ENCODE measurements at regions not wholly inside any gene's neighbourhood (a gene's known extent, or its start where the extent isn't known, plus 50 kb on each side); places are given as distances from the start of the nearest gene placed in this dataset.
"Not testable (repeated sequence)": the region's sequence is repeated elsewhere in the genome, so short reads cannot be mapped to it uniquely, and the experiment has no call there.

- H3K36me3 Mint-ChIP-seq = no peaks in the 10 kb centered on the region
- peaks cover 0 to 4% (median 2%) of the 10 kb centered on the region in 3 donors for H3K27me3 Mint-ChIP-seq (ENCODE audit: low read depth in 3 of 3)
- no peak overlapping the region for H3K27ac Mint-ChIP-seq
- DNase-seq = no peak
- peaks cover 4 to 16% (median 7%) of the 10 kb centered on the region in 6 donors for H3K9me3 Mint-ChIP-seq
- no peak overlapping the region for H3K4me3 Mint-ChIP-seq
- no peaks in the 10 kb centered on the region for H3K4me1 Mint-ChIP-seq
These were observed 352.1 kb upstream of the IRAK1BP1 start for GRCh38 chr6:78515271-78515670.

GRCh38 chr6:78517399-78517798 is 350.0 kb upstream of the IRAK1BP1 start:
- Mint-ChIP-seq H3K4me1 (no peaks in the 10 kb centered on the region), H3K36me3 (no peaks in the 10 kb centered on the region), H3K9me3 (peaks cover 3 to 11% (median 5%) of the 10 kb centered on the region in 6 donors), H3K27ac (no peak overlapping the region), H3K27me3 (ENCODE audit: low read depth in 3 of 3) (peaks cover 0 to 4% (median 0%) of the 10 kb centered on the region in 3 donors), H3K4me3 (no peak overlapping the region)
- no peak for DNase-seq

DNA sequence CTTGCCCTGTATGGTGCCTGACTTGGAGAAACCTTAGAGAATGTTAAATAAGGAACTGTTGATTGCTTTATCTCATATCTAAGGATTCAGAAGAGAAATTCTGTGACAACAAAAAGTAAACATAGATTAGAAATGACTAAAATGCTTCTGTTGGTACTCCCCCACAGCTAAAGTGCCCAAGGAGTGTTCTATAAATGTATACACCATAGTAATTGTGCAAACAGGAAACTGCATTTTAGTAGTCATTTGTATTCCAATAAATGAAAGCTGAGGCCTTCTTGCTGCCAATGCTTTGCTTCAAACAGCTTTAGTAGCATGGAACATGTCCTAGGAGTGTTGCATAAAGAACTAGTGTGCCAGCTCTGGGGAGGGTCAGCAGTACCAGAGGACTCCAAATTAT is 343.7 kb upstream of the IRAK1BP1 start:
- H3K27ac Mint-ChIP-seq = no peak overlapping the region
- H3K27me3 Mint-ChIP-seq (ENCODE audit: low read depth in 3 of 3) = no peaks in the 10 kb centered on the region
- no peaks in the 10 kb centered on the region for H3K4me1 Mint-ChIP-seq
- no peak for DNase-seq
- peaks cover 3 to 21% (median 5%) of the 10 kb centered on the region in 6 donors for H3K9me3 Mint-ChIP-seq
- H3K36me3 Mint-ChIP-seq = no peaks in the 10 kb centered on the region
- no peak overlapping the region for H3K4me3 Mint-ChIP-seq

DNA sequence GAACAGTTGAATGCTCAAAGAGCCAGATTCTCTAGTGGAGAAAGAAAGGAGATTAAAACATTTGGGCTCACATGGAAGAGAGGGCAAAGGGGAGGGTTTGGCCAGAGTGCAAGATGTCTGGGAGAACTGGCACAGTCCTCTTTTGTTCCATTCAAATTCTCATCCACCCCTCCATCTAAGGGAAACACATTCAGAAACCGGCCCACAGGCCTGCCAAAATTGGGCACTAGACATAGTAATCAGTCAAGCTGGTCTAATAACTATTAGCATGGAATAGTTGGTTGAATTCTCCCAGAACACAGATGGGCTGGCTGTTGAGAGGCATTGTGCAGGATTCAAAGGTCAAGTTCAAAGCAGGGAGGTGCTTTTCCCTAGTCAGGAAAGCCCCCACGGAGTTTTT is 341.4 kb upstream of the IRAK1BP1 start:
- no peak overlapping the region for H3K4me3 Mint-ChIP-seq
- no peak for DNase-seq
- no peaks in the 10 kb centered on the region for H3K27me3 Mint-ChIP-seq (ENCODE audit: low read depth in 3 of 3)
- H3K27ac Mint-ChIP-seq = no peak overlapping the region
- no peaks in the 10 kb centered on the region for H3K4me1 Mint-ChIP-seq
- no peaks in the 10 kb centered on the region for H3K36me3 Mint-ChIP-seq
- peaks cover 3 to 31% (median 5%) of the 10 kb centered on the region in 6 donors for H3K9me3 Mint-ChIP-seq

- Mint-ChIP-seq H3K27me3 (ENCODE audit: low read depth in 3 of 3) (no peaks in the 10 kb centered on the region), H3K9me3 (peaks cover 2 to 27% (median 5%) of the 10 kb centered on the region in 6 donors), H3K4me3 (no peak overlapping the region), H3K27ac (no peak overlapping the region), H3K36me3 (no peaks in the 10 kb centered on the region), H3K4me1 (no peaks in the 10 kb centered on the region)
- DNase-seq = no peak
These were observed 340.9 kb upstream of the IRAK1BP1 start for GRCh38 chr6:78526432-78526831.

DNA sequence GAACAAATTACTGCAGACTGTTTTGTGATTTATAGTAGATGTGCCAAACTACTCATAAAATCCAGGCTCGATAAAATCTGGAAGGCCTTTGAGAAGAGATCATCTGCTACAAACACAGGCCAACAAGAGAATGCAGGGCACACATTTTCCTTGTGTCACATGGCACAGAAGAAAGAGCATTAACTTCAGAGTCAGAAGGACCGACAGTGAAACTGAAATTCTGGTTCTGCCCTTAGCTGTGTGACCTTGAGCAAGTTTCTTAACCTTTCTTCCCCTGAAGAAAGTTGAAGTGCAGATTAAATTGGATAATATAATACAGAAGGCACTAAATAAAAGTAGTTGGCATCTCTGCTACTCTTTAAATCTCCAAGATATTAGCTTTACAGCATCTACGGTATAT is 338.4 kb upstream of the IRAK1BP1 start:
- no peaks in the 10 kb centered on the region for H3K27me3 Mint-ChIP-seq (ENCODE audit: low read depth in 3 of 3)
- no peak overlapping the region for H3K4me3 Mint-ChIP-seq
- no peaks in the 10 kb centered on the region for H3K4me1 Mint-ChIP-seq
- no peaks in the 10 kb centered on the region for H3K36me3 Mint-ChIP-seq
- DNase-seq = no peak
- peaks cover 0 to 32% (median 5%) of the 10 kb centered on the region in 6 donors for H3K9me3 Mint-ChIP-seq
- no peak overlapping the region for H3K27ac Mint-ChIP-seq

GRCh38 chr6:78530208-78530607 is 337.1 kb upstream of the IRAK1BP1 start:
- Mint-ChIP-seq H3K9me3 (peaks cover 0 to 35% (median 7%) of the 10 kb centered on the region in 6 donors), H3K4me3 (no peak overlapping the region), H3K4me1 (no peaks in the 10 kb centered on the region), H3K36me3 (no peaks in the 10 kb centered on the region), H3K27ac (no peak overlapping the region), H3K27me3 (ENCODE audit: low read depth in 3 of 3) (no peaks in the 10 kb centered on the region)
- no peak for DNase-seq

GRCh38 chr6:78533426-78533825 is 333.9 kb upstream of the IRAK1BP1 start:
- no peak for DNase-seq
- H3K27ac Mint-ChIP-seq = no peak overlapping the region
- peaks cover 0 to 4% (median 0%) of the 10 kb centered on the region in 3 donors for H3K36me3 Mint-ChIP-seq
- H3K9me3 Mint-ChIP-seq = peaks cover 6 to 54% (median 14%) of the 10 kb centered on the region in 6 donors
- H3K4me3 Mint-ChIP-seq = no peak overlapping the region
- H3K27me3 Mint-ChIP-seq (ENCODE audit: low read depth in 3 of 3) = peaks cover 0 to under 1% (median 0%) of the 10 kb centered on the region in 3 donors
- H3K4me1 Mint-ChIP-seq = no peaks in the 10 kb centered on the region

DNA sequence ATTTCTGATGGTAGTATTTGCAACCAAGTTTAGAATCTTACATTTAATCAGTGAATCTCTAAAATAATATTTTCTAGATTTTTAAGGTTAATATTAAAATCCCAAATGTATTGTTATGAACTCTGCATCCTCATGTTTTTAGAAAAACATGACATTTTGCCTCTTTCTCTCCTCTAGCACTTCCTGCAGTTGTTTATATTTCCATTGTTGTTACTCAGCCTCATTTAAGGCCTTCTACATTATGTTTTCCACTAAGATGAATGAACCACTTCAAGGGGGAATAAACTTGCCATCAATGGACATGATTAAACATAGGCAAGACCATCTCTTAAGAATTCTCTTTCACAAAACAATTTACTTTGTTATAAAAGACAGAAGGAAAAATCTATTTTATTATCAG is 333.5 kb upstream of the IRAK1BP1 start:
- Mint-ChIP-seq H3K27me3 (ENCODE audit: low read depth in 3 of 3) (peaks cover 0 to 2% (median 0%) of the 10 kb centered on the region in 3 donors), H3K4me3 (no peak overlapping the region), H3K9me3 (peaks cover 6 to 56% (median 15%) of the 10 kb centered on the region in 6 donors), H3K4me1 (no peaks in the 10 kb centered on the region), H3K27ac (no peak overlapping the region), H3K36me3 (peaks cover 0 to 4% (median 0%) of the 10 kb centered on the region in 3 donors)
- DNase-seq = no peak

DNA sequence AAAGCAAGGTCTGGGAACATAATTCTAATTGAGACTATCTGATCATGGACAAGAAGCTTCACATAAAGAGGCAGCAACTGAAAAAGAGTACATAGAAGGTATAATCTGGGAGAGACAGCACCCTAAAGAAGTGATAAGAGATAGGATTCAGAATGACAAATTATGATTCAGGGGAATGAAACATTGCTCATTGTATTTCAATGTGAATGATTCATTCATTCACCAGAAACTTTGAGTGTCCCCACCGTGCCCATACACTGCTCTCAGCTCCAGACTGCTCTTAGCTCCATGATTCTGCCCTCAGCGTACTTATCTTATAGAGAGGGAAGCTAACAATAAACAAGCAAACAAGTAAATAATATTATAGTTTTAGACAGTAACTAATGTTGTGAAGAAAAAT is 329.3 kb upstream of the IRAK1BP1 start:
- Mint-ChIP-seq H3K9me3 (peaks cover 8 to 47% (median 13%) of the 10 kb centered on the region in 6 donors), H3K27ac (no peak overlapping the region), H3K4me3 (no peak overlapping the region), H3K36me3 (peaks cover 0 to 4% (median 0%) of the 10 kb centered on the region in 3 donors), H3K4me1 (no peaks in the 10 kb centered on the region), H3K27me3 (ENCODE audit: low read depth in 3 of 3) (peaks cover 0 to 2% (median 0%) of the 10 kb centered on the region in 3 donors)
- DNase-seq = no peak

DNA sequence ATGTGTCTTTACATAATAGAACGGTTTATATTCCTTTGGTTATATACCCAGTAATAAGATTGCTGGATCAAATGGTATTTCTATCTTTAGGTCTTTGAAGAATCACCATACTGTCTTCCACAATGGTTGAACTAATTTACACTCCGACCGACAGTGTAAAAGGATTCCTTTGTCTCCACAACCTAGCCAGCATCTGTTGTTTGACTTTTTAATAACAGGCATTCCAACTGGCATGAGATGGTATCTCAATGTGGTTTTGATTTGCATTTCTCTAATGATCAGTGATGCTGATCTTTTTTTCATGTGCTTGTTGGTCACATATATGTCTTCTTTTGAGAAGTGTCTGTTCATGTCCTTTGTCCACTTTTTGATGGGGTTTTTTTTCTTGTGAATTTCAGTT is 319.7 kb upstream of the IRAK1BP1 start:
- H3K27ac Mint-ChIP-seq; H3K4me3 Mint-ChIP-seq; H3K27me3 Mint-ChIP-seq (ENCODE audit: low read depth in 3 of 3); H3K4me1 Mint-ChIP-seq; DNase-seq; H3K36me3 Mint-ChIP-seq: not testable (repeated sequence)
- peaks cover 0 to 35% (median 8%) of the 10 kb centered on the region in 6 donors for H3K9me3 Mint-ChIP-seq

DNA sequence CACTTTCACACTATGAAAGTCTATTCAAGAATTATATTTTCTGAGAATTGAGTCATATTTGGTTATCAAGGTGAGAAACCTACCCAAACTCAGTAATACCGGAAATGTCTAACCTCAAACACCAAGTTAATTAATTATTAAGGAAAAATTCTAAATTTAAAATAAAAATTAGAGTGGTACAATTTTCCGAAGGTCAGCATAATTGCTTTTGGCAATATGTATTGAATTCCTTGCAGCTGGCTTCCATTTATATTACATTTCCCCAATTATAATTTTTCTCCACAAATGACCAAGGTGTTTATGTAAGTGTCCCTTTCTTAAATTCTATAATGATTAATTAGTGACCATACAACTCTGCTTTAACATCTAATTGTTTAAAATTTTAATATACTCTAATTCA is 316.0 kb upstream of the IRAK1BP1 start:
- peaks cover 4 to 31% (median 11%) of the 10 kb centered on the region in 6 donors for H3K9me3 Mint-ChIP-seq
- H3K36me3 Mint-ChIP-seq = no peaks in the 10 kb centered on the region
- no peak overlapping the region for H3K27ac Mint-ChIP-seq
- no peak for DNase-seq
- no peaks in the 10 kb centered on the region for H3K4me1 Mint-ChIP-seq
- no peak overlapping the region for H3K4me3 Mint-ChIP-seq
- peaks cover 0 to 2% (median 0%) of the 10 kb centered on the region in 3 donors for H3K27me3 Mint-ChIP-seq (ENCODE audit: low read depth in 3 of 3)

GRCh38 chr6:78552435-78552834 is 314.9 kb upstream of the IRAK1BP1 start:
- H3K27me3 Mint-ChIP-seq (ENCODE audit: low read depth in 3 of 3) = peaks cover 0 to 2% (median 0%) of the 10 kb centered on the region in 3 donors
- H3K27ac Mint-ChIP-seq = no peak overlapping the region
- H3K4me3 Mint-ChIP-seq = no peak overlapping the region
- H3K36me3 Mint-ChIP-seq = no peaks in the 10 kb centered on the region
- DNase-seq = no peak
- H3K4me1 Mint-ChIP-seq = no peaks in the 10 kb centered on the region
- peaks cover 5 to 42% (median 19%) of the 10 kb centered on the region in 6 donors for H3K9me3 Mint-ChIP-seq

DNA sequence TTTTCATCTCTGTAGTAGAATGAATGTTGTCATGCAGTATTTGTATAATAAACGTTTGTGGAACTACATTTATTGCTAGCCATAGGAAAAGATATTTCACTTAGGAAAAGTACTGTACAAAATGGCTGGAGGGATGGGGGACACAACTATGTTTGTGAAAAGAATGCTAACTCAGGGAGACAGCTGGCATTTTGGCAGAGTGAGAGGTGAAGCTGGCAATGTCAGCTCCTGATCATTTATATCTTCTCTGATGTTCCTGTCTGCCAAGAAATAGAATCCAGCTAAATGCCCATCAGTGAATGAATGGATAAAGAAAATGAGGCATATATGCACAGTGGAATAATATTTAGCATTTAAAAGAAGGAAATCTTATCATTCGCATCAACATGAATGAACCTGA is 313.0 kb upstream of the IRAK1BP1 start:
- Mint-ChIP-seq H3K27me3 (ENCODE audit: low read depth in 3 of 3) (peaks cover 0 to 2% (median 0%) of the 10 kb centered on the region in 3 donors), H3K9me3 (peaks cover 5 to 46% (median 23%) of the 10 kb centered on the region in 6 donors), H3K4me3 (no peak overlapping the region), H3K36me3 (no peaks in the 10 kb centered on the region), H3K27ac (no peak overlapping the region), H3K4me1 (no peaks in the 10 kb centered on the region)
- no peak for DNase-seq

DNA sequence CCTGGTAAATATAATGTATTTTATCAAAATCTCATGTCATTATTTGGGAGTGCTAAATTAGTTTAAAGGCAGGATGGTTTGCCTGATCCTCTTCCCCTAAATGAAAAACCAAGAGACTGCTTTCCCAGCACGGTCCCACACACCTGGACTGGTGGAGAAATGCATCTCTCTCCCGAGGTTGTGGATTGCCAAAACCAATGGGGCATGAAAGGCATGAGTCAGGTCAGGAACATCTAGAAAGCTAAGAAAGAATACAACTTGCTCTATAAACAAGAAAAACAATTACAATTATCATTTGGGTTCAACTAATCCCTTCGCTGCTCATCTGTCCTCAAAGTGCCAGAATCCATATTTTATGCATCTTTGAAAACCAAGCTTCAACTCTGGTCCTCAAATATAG is 308.3 kb upstream of the IRAK1BP1 start:
- no peak overlapping the region for H3K4me3 Mint-ChIP-seq
- H3K27me3 Mint-ChIP-seq (ENCODE audit: low read depth in 3 of 3) = peaks cover 0 to 2% (median 0%) of the 10 kb centered on the region in 3 donors
- no peaks in the 10 kb centered on the region for H3K36me3 Mint-ChIP-seq
- H3K9me3 Mint-ChIP-seq = peaks cover 4 to 38% (median 23%) of the 10 kb centered on the region in 6 donors
- no peak for DNase-seq
- H3K4me1 Mint-ChIP-seq = no peaks in the 10 kb centered on the region
- H3K27ac Mint-ChIP-seq = no peak overlapping the region

Data from immature natural killer cell (primary cell).